ENCODE measurements at regions not wholly inside any gene's neighbourhood (a gene's known extent, or its start where the extent isn't known, plus 50 kb on each side); places are given as distances from the start of the nearest gene placed in this dataset.

GRCh38 chr3:83302091-83302490 is 1540.6 kb upstream of the GBE1 start:
- DNase-seq (no peak), ATAC-seq (no peak)
- H3K27me3 ChIP-seq: no peaks in the 10 kb centered on the region
- H3K4me1 ChIP-seq: no peaks in the 10 kb centered on the region
- TF ChIP-seq CTCF (IDR thresholded peaks at IDR 0.05) (no peak), POLR2A (IDR thresholded peaks at IDR 0.05) (no peak)
- intact Hi-C loops (cut with DNase I): no loop called here
- no peak overlapping the region for H3K4me3 ChIP-seq
- H3K36me3 ChIP-seq: no peaks in the 10 kb centered on the region
- peaks cover 0 to 23% (median 2%) of the 10 kb centered on the region in 12 donors for H3K9me3 ChIP-seq
- no peak overlapping the region for H3K27ac ChIP-seq

GRCh38 chr3:83317605-83318004 is 1556.2 kb upstream of the GBE1 start:
- H3K36me3 ChIP-seq: no peaks in the 10 kb centered on the region
- 65 to 71% (median 67%) methylated on average over 3 of the region's 3 CpGs for WGBS, 4 donors
- no peak for TF ChIP-seq POLR2A (IDR thresholded peaks at IDR 0.05)
- no peak for TF ChIP-seq CTCF (IDR thresholded peaks at IDR 0.05)
- H3K4me1 ChIP-seq: no peaks in the 10 kb centered on the region
- H3K9me3 ChIP-seq: no peaks in the 10 kb centered on the region
- no peak overlapping the region for H3K27ac ChIP-seq
- DNase-seq (no peak), ATAC-seq (no peak)
- H3K4me3 ChIP-seq: no peak overlapping the region
- H3K27me3 ChIP-seq: no peaks in the 10 kb centered on the region
- intact Hi-C loops (cut with DNase I): no loop called here

GRCh38 chr3:83320726-83321125 is 1559.3 kb upstream of the GBE1 start:
- Histone ChIP-seq H3K27ac (no peak overlapping the region), H3K9me3 (no peaks in the 10 kb centered on the region), H3K4me1 (no peaks in the 10 kb centered on the region), H3K27me3 (no peaks in the 10 kb centered on the region), H3K36me3 (no peaks in the 10 kb centered on the region), H3K4me3 (no peak overlapping the region)
- intact Hi-C loops (cut with DNase I): no loop called here
- ATAC-seq (no peak), DNase-seq (no peak)
- TF ChIP-seq POLR2A (IDR thresholded peaks at IDR 0.05) (no peak), CTCF (IDR thresholded peaks at IDR 0.05) (no peak)

- WGBS, 4 donors: 71 to 79% (median 74%) methylated on average over 1 of the region's 1 CpG
- Histone ChIP-seq H3K36me3 (no peaks in the 10 kb centered on the region), H3K4me1 (no peaks in the 10 kb centered on the region), H3K27me3 (no peaks in the 10 kb centered on the region), H3K27ac (no peak overlapping the region), H3K9me3 (no peaks in the 10 kb centered on the region), H3K4me3 (no peak overlapping the region)
- intact Hi-C loops (cut with DNase I): no loop called here
- TF ChIP-seq CTCF (IDR thresholded peaks at IDR 0.05): no peak
- TF ChIP-seq POLR2A (IDR thresholded peaks at IDR 0.05): no peak
- ATAC-seq: no peak
- no peak for DNase-seq
These were observed 1560.0 kb upstream of the GBE1 start for GRCh38 chr3:83321457-83321856.
